Fibroblast of lung (primary cell): ENCODE measurements at regions not wholly inside any gene's neighbourhood (a gene's known extent, or its start where the extent isn't known, plus 50 kb on each side); places are given as distances from the start of the nearest gene placed in this dataset.

Source experiments
- DNase-seq, 2 donors: peaks; one replicate each; pipeline versions ENCODE4 v3.0.0 to v3.0.0-alpha.2; 2010; ENCODE audit warnings: low read depth in 2 of 2
- H2AFZ ChIP-seq: 2 replicates; pipeline ENCODE4 v1.5.1; 2012; ENCODE audit warnings: low read length, control low read depth, inconsistent platforms
- H3K27ac ChIP-seq: 2 replicates; pipeline ENCODE4 v1.5.1; 2011; ENCODE audit warnings: low read length, control low read depth; ENCODE audit not compliant: insufficient read depth
- H3K27me3 ChIP-seq: 2 replicates; pipeline ENCODE4 v1.5.1; 2011; ENCODE audit warnings: mild to moderate bottlenecking, low read length; ENCODE audit not compliant: control insufficient read depth, insufficient read depth
- H3K36me3 ChIP-seq: 2 replicates; pipeline ENCODE4 v1.5.1; 2011; ENCODE audit warnings: low read length; ENCODE audit not compliant: control insufficient read depth, insufficient read depth
- H3K4me1 ChIP-seq: 2 replicates; pipeline ENCODE4 v1.5.1; 2011; ENCODE audit warnings: low read length; ENCODE audit not compliant: control insufficient read depth, insufficient read depth; ENCODE audit errors: extremely low read depth
- H3K4me2 ChIP-seq: 2 replicates; pipeline ENCODE4 v1.5.1; 2011; ENCODE audit warnings: low read length, control low read depth; ENCODE audit not compliant: insufficient read depth; ENCODE audit errors: extremely low read depth
- H3K4me3 ChIP-seq, 4 experiments: fragments of 200-600 bp in 1 of 4; sonication (generic) in 1 of 4; replicated peaks in 1 of 4; 2 replicates each; pipeline ENCODE4 v1.5.1; 2011 to 2016; ENCODE audit warnings: low read length in 4 of 4, low read depth in 3 of 4, mild to moderate bottlenecking in 3 of 4, control low read depth in 2 of 4, inconsistent platforms in 1 of 4, mixed read lengths in 1 of 4; ENCODE audit not compliant: insufficient read depth in 1 of 4; ENCODE audit errors: control extremely low read depth in 1 of 4
- H3K79me2 ChIP-seq: 2 replicates; pipeline ENCODE4 v1.5.1; 2012; ENCODE audit warnings: mild to moderate bottlenecking, low read length, inconsistent platforms; ENCODE audit not compliant: control insufficient read depth, insufficient read depth
- H3K9ac ChIP-seq: 2 replicates; pipeline ENCODE4 v1.5.1; 2011; ENCODE audit warnings: mild to moderate bottlenecking, low read length, control low read depth; ENCODE audit not compliant: insufficient read depth
- H3K9me3 ChIP-seq: 2 replicates; pipeline ENCODE4 v1.5.1; 2012; ENCODE audit warnings: low read depth, low read length; ENCODE audit not compliant: control insufficient read depth, insufficient read depth
- H4K20me1 ChIP-seq: 2 replicates; pipeline ENCODE4 v1.5.1; 2011; ENCODE audit warnings: low read length; ENCODE audit not compliant: control insufficient read depth, insufficient read depth; ENCODE audit errors: extremely low read depth
- EZH2 ChIP-seq: IDR thresholded peaks from 2 replicates; pipeline ENCODE4 v1.5.1; 2012; ENCODE audit warnings: low read length, control low read depth, mild to moderate bottlenecking; ENCODE audit errors: missing control alignments
- TF ChIP-seq, protein P1 (sequence below), 2 donors: IDR thresholded peaks in 1 of 2; conservative IDR thresholded peaks in 1 of 2; 1 replicate in 1 of 2; 2 replicates in 1 of 2; pipeline ENCODE4 v1.5.1; 2011 to 2012; ENCODE audit warnings: low read length in 2 of 2, control low read depth in 1 of 2, inconsistent platforms in 1 of 2, low read depth in 1 of 2, mild to moderate bottlenecking in 1 of 2

DNA sequence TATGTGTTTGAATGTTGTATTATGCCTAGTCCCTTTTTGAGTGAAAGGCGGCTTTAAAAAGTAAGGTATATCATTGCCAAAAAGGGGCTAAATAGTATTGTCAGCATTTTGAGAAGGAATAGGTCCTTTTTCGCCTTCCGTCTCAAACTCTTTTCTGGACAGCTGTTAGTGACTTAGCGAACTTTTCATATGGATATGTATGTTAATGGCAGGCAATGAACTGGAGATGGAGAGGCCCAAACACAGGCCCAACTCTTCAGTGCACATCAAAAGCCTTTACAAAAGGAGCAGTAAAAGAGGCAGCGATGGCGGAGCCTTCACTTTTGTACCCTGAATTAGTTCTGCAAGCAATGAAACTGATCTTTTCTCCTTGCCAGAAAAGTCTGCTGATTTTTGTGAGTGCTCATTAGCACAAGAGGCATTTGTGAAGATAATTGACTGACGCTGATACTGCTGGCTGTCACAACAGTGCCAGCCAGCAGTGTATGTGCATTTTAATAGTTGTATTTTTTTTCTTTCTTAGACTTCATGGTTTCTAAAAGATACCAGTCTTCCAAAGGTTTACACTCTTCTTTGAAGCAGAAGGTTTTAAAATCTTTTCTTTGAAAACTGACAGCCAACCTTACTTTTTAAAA is 243.7 kb upstream of the SP8 start:
- no peaks in the 10 kb centered on the region for H4K20me1 ChIP-seq
- TF ChIP-seq EZH2: no peak
- TF ChIP-seq, protein P1, sequence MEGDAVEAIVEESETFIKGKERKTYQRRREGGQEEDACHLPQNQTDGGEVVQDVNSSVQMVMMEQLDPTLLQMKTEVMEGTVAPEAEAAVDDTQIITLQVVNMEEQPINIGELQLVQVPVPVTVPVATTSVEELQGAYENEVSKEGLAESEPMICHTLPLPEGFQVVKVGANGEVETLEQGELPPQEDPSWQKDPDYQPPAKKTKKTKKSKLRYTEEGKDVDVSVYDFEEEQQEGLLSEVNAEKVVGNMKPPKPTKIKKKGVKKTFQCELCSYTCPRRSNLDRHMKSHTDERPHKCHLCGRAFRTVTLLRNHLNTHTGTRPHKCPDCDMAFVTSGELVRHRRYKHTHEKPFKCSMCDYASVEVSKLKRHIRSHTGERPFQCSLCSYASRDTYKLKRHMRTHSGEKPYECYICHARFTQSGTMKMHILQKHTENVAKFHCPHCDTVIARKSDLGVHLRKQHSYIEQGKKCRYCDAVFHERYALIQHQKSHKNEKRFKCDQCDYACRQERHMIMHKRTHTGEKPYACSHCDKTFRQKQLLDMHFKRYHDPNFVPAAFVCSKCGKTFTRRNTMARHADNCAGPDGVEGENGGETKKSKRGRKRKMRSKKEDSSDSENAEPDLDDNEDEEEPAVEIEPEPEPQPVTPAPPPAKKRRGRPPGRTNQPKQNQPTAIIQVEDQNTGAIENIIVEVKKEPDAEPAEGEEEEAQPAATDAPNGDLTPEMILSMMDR (conservative IDR thresholded peaks at IDR 0.05 in 1 of 2, IDR thresholded peaks at IDR 0.05 in 1 of 2; ENCODE audit: low read depth in 1 of 2, low read length in 2 of 2): no peak
- no peaks in the 10 kb centered on the region for H3K36me3 ChIP-seq
- H3K27me3 ChIP-seq: no peaks in the 10 kb centered on the region
- no peak overlapping the region for H3K27ac ChIP-seq
- H3K79me2 ChIP-seq: no peaks in the 10 kb centered on the region
- H2AFZ ChIP-seq: no peak overlapping the region
- H3K9ac ChIP-seq: no peak overlapping the region
- H3K9me3 ChIP-seq: no peaks in the 10 kb centered on the region
- DNase-seq: no peak
- no peak overlapping the region for H3K4me3 ChIP-seq
- no peak overlapping the region for H3K4me2 ChIP-seq
- H3K4me1 ChIP-seq: no peaks in the 10 kb centered on the region

DNA sequence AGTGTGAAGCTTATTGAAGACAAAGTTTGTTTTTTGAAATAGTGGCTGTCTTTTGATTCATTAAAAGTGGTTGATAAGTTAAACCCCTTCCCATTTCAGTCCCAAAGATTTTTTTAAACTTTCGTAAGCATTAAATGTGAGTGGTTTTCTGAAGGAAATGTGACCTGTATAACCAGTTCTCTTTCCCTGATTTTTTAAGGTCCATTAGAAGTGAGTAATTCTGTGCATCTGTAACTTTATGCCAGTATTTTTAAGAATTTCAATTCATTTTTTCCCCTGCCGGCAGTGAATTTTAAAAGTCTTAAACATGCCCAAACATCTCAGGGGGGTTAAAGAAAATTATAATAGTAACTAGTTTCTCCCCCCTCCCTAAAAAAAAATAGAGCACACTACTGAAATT is 254.6 kb upstream of the SP8 start:
- Histone ChIP-seq H3K27me3 (no peaks in the 10 kb centered on the region), H3K4me1 (no peaks in the 10 kb centered on the region), H3K36me3 (no peaks in the 10 kb centered on the region), H4K20me1 (no peaks in the 10 kb centered on the region), H3K79me2 (no peaks in the 10 kb centered on the region), H3K4me3 (no peak overlapping the region), H3K27ac (no peak overlapping the region), H3K9me3 (no peaks in the 10 kb centered on the region), H3K9ac (no peak overlapping the region), H3K4me2 (no peak overlapping the region), H2AFZ (no peak overlapping the region)
- DNase-seq: no peak
- TF ChIP-seq, protein P1 (conservative IDR thresholded peaks at IDR 0.05 in 1 of 2, IDR thresholded peaks at IDR 0.05 in 1 of 2; ENCODE audit: low read depth in 1 of 2, low read length in 2 of 2): no peak
- TF ChIP-seq EZH2: no peak

DNA sequence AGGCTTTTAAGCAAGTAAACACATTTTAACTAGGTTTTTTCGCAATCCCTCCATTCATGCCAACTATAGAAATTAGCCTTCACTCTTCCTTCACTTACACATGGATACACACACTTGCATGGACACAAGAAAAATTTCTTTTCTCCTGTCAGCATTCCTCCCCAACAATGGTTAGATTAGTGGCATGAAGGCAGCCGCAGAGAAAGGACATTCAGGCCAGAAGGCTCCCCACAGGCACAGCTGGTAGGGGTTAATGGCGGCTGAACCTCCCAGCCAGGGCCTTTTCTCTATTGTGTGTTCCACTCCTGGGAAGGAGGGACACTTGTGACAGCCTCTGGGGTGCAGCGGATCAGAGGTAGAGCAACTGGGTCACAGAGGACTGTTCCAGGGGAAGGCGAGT is 255.0 kb upstream of the SP8 start:
- no peaks in the 10 kb centered on the region for H4K20me1 ChIP-seq
- H3K9me3 ChIP-seq: no peaks in the 10 kb centered on the region
- no peaks in the 10 kb centered on the region for H3K27me3 ChIP-seq
- H3K4me2 ChIP-seq: no peak overlapping the region
- H3K27ac ChIP-seq: no peak overlapping the region
- H3K79me2 ChIP-seq: no peaks in the 10 kb centered on the region
- no peak for DNase-seq
- no peak overlapping the region for H2AFZ ChIP-seq
- H3K9ac ChIP-seq: no peak overlapping the region
- TF ChIP-seq EZH2: no peak
- TF ChIP-seq, protein P1 (conservative IDR thresholded peaks at IDR 0.05 in 1 of 2, IDR thresholded peaks at IDR 0.05 in 1 of 2; ENCODE audit: low read depth in 1 of 2, low read length in 2 of 2): no peak
- no peaks in the 10 kb centered on the region for H3K4me1 ChIP-seq
- H3K36me3 ChIP-seq: no peaks in the 10 kb centered on the region
- H3K4me3 ChIP-seq: no peak overlapping the region
